HPDE6-E6E7 (cell line): ENCODE measurements at regions not wholly inside any gene's neighbourhood (a gene's known extent, or its start where the extent isn't known, plus 50 kb on each side); places are given as distances from the start of the nearest gene placed in this dataset.

ENCODE experiments used
- DNase-seq: peaks from one replicate; pipeline ENCODE4 v3.0.0; 2011; ENCODE audit warnings: missing footprints; ENCODE audit errors: extremely low spot score

DNA sequence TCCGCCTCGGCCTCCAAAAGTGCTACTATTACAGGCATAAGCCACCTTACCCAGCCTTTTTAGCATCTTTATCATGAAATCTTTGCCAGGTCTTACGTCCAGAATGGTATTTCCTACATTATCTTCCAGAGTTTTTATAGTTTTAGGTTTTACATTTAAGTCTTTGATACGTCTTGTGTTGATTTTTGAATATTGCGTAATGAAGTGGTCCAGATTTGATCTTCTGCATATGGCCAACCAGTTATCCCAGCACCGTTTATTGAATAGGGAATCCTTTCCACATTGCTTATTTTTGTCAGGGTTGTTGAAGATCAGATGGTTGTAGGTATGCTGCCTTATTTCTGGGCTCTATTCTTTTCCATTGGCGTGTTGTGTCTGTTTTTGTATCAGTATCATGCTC lies 349.6 kb downstream of the KCTD8 start:
- DNase-seq: no peak

DNA sequence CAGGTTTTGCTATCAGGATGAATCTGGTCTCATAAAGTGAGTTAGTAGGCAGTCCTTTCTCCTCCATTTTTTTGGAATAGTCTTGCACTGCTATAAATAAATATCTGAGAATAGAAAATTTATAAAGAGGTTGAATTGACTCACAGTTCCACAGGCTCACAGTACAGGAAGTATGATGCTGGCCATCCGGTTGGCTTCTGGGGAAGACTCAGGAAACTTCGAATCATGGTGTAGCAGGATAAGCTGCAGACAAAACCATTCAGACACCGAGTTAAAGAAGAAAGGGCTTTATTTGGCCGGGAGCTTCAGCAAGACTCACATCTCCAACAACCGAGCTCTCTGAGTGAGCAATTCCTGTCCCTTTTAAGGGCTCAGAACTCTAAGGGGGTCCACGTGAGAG lies 348.2 kb downstream of the KCTD8 start:
- DNase-seq: no peak

DNA sequence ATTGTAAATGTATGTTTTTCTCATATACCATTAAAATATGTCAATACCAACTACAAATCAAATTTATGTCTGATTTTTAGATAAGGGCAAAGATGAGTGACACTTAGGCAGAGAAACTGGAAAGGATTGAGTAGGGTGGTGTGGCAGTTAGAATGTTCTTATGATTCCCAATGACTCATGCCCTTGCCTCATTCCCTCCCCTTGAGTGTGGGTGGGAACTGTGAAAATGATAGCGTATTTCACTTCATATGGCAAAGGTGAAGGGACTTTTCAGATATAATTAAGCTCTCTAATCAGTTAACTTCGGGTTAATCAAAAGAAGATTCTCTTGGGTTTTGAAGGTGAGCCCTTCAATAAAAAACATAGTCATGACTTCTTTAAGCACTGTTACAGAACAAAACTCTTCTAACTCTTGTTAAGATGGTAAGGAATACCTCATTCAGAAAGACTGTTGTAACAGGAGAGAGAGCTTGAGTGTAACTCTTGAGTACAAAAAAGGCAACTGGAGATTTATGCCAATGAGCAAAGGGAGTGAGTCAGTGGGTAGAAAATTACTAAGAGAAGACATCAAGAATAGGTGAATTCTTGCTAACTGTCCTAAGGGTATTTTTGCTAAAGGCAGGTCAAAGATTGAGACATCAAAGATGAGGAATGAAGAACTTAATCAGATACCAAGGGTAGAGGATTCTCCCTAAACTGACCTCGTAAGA lies 329.5 kb downstream of the KCTD8 start:
- DNase-seq: peak; percentile 9

DNA sequence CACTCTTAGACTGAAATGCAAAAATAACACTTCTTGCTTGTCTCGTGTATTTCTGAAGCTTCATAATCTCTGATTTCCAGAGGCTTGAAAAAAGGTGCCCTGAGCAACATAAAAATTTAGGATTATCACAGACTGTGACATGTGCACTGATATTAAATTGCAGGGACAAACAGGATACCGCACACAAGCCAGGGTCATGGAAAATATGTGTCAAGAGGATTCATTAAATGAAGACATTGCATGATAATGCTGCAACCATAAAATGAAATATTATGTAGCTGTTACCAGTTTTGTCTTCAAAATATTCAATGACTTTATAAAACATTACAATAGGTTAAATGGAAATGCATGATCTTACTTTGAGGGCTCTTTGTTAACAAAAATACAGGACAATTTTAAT lies 328.0 kb downstream of the KCTD8 start:
- DNase-seq: no peak

DNA sequence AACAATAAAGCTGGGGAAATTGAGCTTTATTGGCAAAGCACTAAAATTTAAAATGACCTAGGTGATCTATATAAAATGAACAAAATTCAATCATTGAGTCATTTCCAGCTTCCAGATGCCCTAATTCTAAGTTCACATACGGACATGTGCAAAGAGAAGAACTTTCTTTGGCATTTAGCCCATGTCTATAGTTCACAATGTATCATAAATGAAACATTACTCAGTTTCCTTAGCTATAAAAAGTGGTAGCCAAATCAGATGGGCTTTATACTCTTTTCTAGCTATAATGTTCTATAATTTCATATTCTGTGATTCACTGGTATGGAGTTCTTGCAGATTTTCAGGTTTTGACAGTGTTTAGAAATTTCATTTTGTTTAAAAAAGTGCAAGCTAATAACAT lies 327.4 kb downstream of the KCTD8 start:
- DNase-seq: no peak
